ENCODE measurements at regions not wholly inside any gene's neighbourhood (a gene's known extent, or its start where the extent isn't known, plus 50 kb on each side); places are given as distances from the start of the nearest gene placed in this dataset.

DNA sequence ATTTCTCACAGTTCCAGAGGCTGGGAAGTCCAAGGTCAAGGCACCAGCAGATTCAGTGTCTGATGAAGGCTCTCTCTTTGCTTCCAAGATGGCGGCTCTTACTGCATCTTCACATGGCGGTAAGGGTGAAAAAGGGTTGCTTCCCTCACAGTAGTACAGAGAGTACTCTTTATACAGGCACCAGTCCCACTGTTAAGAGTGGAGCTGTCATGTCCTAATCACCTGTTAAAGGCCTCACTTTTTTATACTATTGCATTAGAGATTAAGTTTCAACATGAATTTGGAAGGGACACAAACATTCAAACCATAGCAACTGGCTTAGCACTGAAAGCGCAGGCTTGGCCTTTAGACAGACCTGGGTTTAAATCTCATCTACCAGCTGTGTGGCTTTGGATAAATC is 50.0 kb upstream of the TCL1A start:
- TF ChIP-seq, protein P1, sequence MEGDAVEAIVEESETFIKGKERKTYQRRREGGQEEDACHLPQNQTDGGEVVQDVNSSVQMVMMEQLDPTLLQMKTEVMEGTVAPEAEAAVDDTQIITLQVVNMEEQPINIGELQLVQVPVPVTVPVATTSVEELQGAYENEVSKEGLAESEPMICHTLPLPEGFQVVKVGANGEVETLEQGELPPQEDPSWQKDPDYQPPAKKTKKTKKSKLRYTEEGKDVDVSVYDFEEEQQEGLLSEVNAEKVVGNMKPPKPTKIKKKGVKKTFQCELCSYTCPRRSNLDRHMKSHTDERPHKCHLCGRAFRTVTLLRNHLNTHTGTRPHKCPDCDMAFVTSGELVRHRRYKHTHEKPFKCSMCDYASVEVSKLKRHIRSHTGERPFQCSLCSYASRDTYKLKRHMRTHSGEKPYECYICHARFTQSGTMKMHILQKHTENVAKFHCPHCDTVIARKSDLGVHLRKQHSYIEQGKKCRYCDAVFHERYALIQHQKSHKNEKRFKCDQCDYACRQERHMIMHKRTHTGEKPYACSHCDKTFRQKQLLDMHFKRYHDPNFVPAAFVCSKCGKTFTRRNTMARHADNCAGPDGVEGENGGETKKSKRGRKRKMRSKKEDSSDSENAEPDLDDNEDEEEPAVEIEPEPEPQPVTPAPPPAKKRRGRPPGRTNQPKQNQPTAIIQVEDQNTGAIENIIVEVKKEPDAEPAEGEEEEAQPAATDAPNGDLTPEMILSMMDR (IDR thresholded peaks at IDR 0.05): no peak
- no peak for TF ChIP-seq EZH2 (IDR thresholded peaks at IDR 0.05; ENCODE audit: borderline replicate concordance, insufficient read depth, low read depth, low read length, poor library complexity, severe bottlenecking)
